ENCODE measurements at regions not wholly inside any gene's neighbourhood (a gene's known extent, or its start where the extent isn't known, plus 50 kb on each side); places are given as distances from the start of the nearest gene placed in this dataset.
"Not testable (repeated sequence)": the region's sequence is repeated elsewhere in the genome, so short reads cannot be mapped to it uniquely, and the experiment has no call there.

DNA sequence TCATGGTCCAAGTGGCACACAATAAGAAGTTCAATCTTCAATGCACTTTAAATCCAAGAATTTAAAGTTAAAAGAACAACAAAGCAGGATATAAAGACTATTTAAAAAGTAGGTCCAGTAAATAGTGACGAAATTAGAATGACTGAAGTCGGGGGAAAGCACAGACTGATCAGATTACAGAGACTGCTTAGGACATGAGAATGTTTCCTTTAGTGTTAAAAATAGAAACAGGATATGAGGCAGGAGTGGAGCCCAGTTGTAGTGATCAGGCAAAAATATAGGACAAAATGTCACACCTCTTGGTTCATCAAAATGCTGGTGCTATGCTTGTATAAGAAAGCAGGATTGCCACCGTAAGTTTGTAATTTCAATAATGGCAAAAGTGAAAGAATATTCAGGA, 52.2 kb upstream of the CD163 start:
- no peak overlapping the region for H3K27ac ChIP-seq (ENCODE audit: low read depth in 1 of 2, low read length in 1 of 2)
- no peaks in the 10 kb centered on the region for H3K9me3 ChIP-seq (ENCODE audit: control insufficient read depth in 2 of 2, insufficient read depth in 1 of 2, low read length in 1 of 2)
- 39% methylated on average over 3 of the region's 3 CpGs for WGBS
- no peaks in the 10 kb centered on the region for H3K4me1 ChIP-seq (ENCODE audit: control insufficient read depth in 2 of 2, insufficient read depth in 2 of 2, low read length in 2 of 2)
- no peaks in the 10 kb centered on the region for H3K36me3 ChIP-seq (ENCODE audit: control insufficient read depth in 2 of 2, insufficient read depth in 2 of 2, low read length in 1 of 2)
- H3K27me3 ChIP-seq (ENCODE audit: control insufficient read depth in 2 of 2, insufficient read depth in 1 of 2, low read length in 1 of 2) = no peaks in the 10 kb centered on the region
- no peak overlapping the region for H3K4me3 ChIP-seq (ENCODE audit: low read length in 2 of 2)
- DNase-seq (ENCODE audit: low read depth in 6 of 9, low spot score in 9 of 9) = no peak

DNA sequence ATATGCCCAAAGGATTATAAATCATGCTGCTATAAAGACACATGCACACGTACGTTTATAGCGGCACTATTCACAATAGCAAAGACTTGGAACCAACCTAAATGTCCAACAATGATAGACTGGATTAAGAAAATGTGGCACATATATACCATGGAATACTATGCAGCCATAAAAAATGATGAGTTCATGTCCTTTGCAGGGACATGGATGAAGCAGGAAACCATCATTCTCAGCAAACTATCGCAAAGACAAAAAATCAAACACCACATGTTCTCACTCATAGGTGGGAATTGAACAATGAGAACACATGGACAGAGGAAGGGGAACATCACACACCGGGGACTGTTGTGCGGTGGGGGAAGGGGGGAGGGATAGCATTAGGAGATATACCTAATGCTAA, 51.3 kb upstream of the CD163 start:
- not testable (repeated sequence) for H3K4me1 ChIP-seq (ENCODE audit: control insufficient read depth in 2 of 2, insufficient read depth in 2 of 2, low read length in 2 of 2); H3K4me3 ChIP-seq (ENCODE audit: low read length in 2 of 2); DNase-seq (ENCODE audit: low read depth in 6 of 9, low spot score in 9 of 9); H3K27ac ChIP-seq (ENCODE audit: low read depth in 1 of 2, low read length in 1 of 2); H3K9me3 ChIP-seq (ENCODE audit: control insufficient read depth in 2 of 2, insufficient read depth in 1 of 2, low read length in 1 of 2); H3K27me3 ChIP-seq (ENCODE audit: control insufficient read depth in 2 of 2, insufficient read depth in 1 of 2, low read length in 1 of 2); H3K36me3 ChIP-seq (ENCODE audit: control insufficient read depth in 2 of 2, insufficient read depth in 2 of 2, low read length in 1 of 2)
- WGBS = 92% methylated on average over 6 of the region's 6 CpGs

Measured in thymus (tissue), 11 donors.